ENCODE measurements at regions not wholly inside any gene's neighbourhood (a gene's known extent, or its start where the extent isn't known, plus 50 kb on each side); places are given as distances from the start of the nearest gene placed in this dataset.

- TF ChIP-seq, protein P1, sequence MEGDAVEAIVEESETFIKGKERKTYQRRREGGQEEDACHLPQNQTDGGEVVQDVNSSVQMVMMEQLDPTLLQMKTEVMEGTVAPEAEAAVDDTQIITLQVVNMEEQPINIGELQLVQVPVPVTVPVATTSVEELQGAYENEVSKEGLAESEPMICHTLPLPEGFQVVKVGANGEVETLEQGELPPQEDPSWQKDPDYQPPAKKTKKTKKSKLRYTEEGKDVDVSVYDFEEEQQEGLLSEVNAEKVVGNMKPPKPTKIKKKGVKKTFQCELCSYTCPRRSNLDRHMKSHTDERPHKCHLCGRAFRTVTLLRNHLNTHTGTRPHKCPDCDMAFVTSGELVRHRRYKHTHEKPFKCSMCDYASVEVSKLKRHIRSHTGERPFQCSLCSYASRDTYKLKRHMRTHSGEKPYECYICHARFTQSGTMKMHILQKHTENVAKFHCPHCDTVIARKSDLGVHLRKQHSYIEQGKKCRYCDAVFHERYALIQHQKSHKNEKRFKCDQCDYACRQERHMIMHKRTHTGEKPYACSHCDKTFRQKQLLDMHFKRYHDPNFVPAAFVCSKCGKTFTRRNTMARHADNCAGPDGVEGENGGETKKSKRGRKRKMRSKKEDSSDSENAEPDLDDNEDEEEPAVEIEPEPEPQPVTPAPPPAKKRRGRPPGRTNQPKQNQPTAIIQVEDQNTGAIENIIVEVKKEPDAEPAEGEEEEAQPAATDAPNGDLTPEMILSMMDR (IDR thresholded peaks at IDR 0.05; ENCODE audit: insufficient read depth, low read depth, low read length, missing control alignments), result no peak
- no peak overlapping the region for H3K4me3 ChIP-seq (ENCODE audit: low read length)
- no peak for DNase-seq (ENCODE audit: low read depth)
Observed at GRCh38 chr10:23606456-23606855, 167.6 kb downstream of the OTUD1 start.

GRCh38 chr10:23608926-23609325, 170.1 kb downstream of the OTUD1 start:
- no peak overlapping the region for H3K4me3 ChIP-seq (ENCODE audit: low read length)
- TF ChIP-seq, protein P1 (IDR thresholded peaks at IDR 0.05; ENCODE audit: insufficient read depth, low read depth, low read length, missing control alignments), result no peak
- no peak for DNase-seq (ENCODE audit: low read depth)

GRCh38 chr10:23610626-23611307, 171.9 kb downstream of the OTUD1 start:
- TF ChIP-seq, protein P1 (IDR thresholded peaks at IDR 0.05; ENCODE audit: insufficient read depth, low read depth, low read length, missing control alignments), result no peak
- no peak overlapping the region for H3K4me3 ChIP-seq (ENCODE audit: low read length)
- peak; percentile 46 for DNase-seq (ENCODE audit: low read depth)

GRCh38 chr10:23611308-23612029, 172.6 kb downstream of the OTUD1 start:
- DNase-seq (ENCODE audit: low read depth), result no peak
- TF ChIP-seq, protein P1 (IDR thresholded peaks at IDR 0.05; ENCODE audit: insufficient read depth, low read depth, low read length, missing control alignments), result no peak
- no peak overlapping the region for H3K4me3 ChIP-seq (ENCODE audit: low read length)

GRCh38 chr10:23613900-23614299, 175.0 kb downstream of the OTUD1 start:
- TF ChIP-seq, protein P1 (IDR thresholded peaks at IDR 0.05; ENCODE audit: insufficient read depth, low read depth, low read length, missing control alignments), result no peak

GRCh38 chr10:23614483-23614882, 175.6 kb downstream of the OTUD1 start:
- no peak overlapping the region for H3K4me3 ChIP-seq (ENCODE audit: low read length)
- TF ChIP-seq, protein P1 (IDR thresholded peaks at IDR 0.05; ENCODE audit: insufficient read depth, low read depth, low read length, missing control alignments), result no peak
- DNase-seq (ENCODE audit: low read depth), result no peak

More at GRCh38 chr10:23613900-23614299, 175.0 kb downstream of the OTUD1 start:
- DNase-seq (ENCODE audit: low read depth), result no peak
- H3K4me3 ChIP-seq (ENCODE audit: low read length), result no peak overlapping the region

All from epithelial cell of esophagus (primary cell).